22Rv1 (cell line): ENCODE measurements at regions not wholly inside any gene's neighbourhood (a gene's known extent, or its start where the extent isn't known, plus 50 kb on each side); places are given as distances from the start of the nearest gene placed in this dataset.
A peak's percentile ranks its signal among the peaks of the same experiment; 100 is the strongest.
"Not testable (repeated sequence)": the region's sequence is repeated elsewhere in the genome, so short reads cannot be mapped to it uniquely, and the experiment has no call there.

Experiments used
- H3K27ac ChIP-seq: fragments of 450-650 bp; 2 replicates; pipeline ENCODE4 v1.5.1; 2017
- CTCF ChIP-seq: fragments of 450-650 bp; IDR thresholded peaks from 2 replicates; pipeline ENCODE4 v1.5.1; 2017; ENCODE audit warnings: mild to moderate bottlenecking
- ZFX ChIP-seq: fragments of 450-650 bp; IDR thresholded peaks from 2 replicates; pipeline ENCODE4 v1.6.1; 2017; ENCODE audit warnings: antibody characterized with exemption, borderline replicate concordance

- TF ChIP-seq CTCF, result no peak
- no peak for TF ChIP-seq ZFX
- peak overlapping the region; percentile 39 for H3K27ac ChIP-seq
Measured at GRCh38 chr11:41714101-41714500, 254.6 kb upstream of the LRRC4C start.

- no peak overlapping the region for H3K27ac ChIP-seq
- TF ChIP-seq ZFX, result no peak
- no peak for TF ChIP-seq CTCF
Measured at GRCh38 chr11:41716862-41717261, 257.4 kb upstream of the LRRC4C start.

- TF ChIP-seq CTCF (no peak), ZFX (no peak)
- no peak overlapping the region for H3K27ac ChIP-seq
Measured at GRCh38 chr11:41720761-41721160, 261.3 kb upstream of the LRRC4C start.

GRCh38 chr11:41728161-41728560 lies 268.7 kb upstream of the LRRC4C start:
- not testable (repeated sequence) for H3K27ac ChIP-seq

GRCh38 chr11:41775296-41775695 lies 315.8 kb upstream of the LRRC4C start:
- no peak for TF ChIP-seq CTCF
- no peak for TF ChIP-seq ZFX
- H3K27ac ChIP-seq, result no peak overlapping the region

GRCh38 chr11:41779401-41779960 lies 320.0 kb upstream of the LRRC4C start:
- TF ChIP-seq ZFX (no peak), CTCF (no peak)

GRCh38 chr11:41781441-41781840 lies 322.0 kb upstream of the LRRC4C start:
- peak overlapping the region; percentile 100 for H3K27ac ChIP-seq
- TF ChIP-seq ZFX (no peak), CTCF (no peak)

More at GRCh38 chr11:41779401-41779960, 320.0 kb upstream of the LRRC4C start:
- peak overlapping the region; percentile 100 for H3K27ac ChIP-seq
